Calu3 (cell line): ENCODE measurements at regions not wholly inside any gene's neighbourhood (a gene's known extent, or its start where the extent isn't known, plus 50 kb on each side); places are given as distances from the start of the nearest gene placed in this dataset.

ENCODE experiments used
- BruUV-seq: library from RNA; stranded (reverse); fragments of 400-500 nt; replicated peaks from 2 replicates; lab custom pipeline; 2021; lab: Mats Ljungman, UMichigan
- CTCF ChIA-PET: fragments of 300-600 bp; sonication (Branson Sonifier 250); formaldehyde crosslinking; loops from one replicate; lab custom pipeline; 2022; ENCODE audit warnings: antibody characterized with exemption; lab: Charles Lee
- DNase-seq: peaks from one replicate; pipeline ENCODE4 v3.0.0; 2022
- H3K27ac Mint-ChIP-seq: one replicate; pipeline ENCODE4 v1.8.0; 2022; ENCODE audit warnings: mixed read lengths; ENCODE audit not compliant: unreplicated experiment
- H3K27me3 Mint-ChIP-seq: one replicate; pipeline ENCODE4 v1.8.0; 2022; ENCODE audit warnings: mixed read lengths; ENCODE audit not compliant: unreplicated experiment
- H3K36me3 Mint-ChIP-seq: one replicate; pipeline ENCODE4 v1.8.0; 2022; ENCODE audit warnings: mild to moderate bottlenecking, moderate library complexity, mixed read lengths; ENCODE audit not compliant: insufficient read depth, unreplicated experiment
- H3K4me1 Mint-ChIP-seq: one replicate; pipeline ENCODE4 v1.8.0; 2022; ENCODE audit warnings: mild to moderate bottlenecking, low read depth, mixed read lengths; ENCODE audit not compliant: unreplicated experiment
- H3K4me3 Mint-ChIP-seq: one replicate; pipeline ENCODE4 v1.8.0; 2022; ENCODE audit warnings: mild to moderate bottlenecking, low read depth, moderate library complexity, mixed read lengths; ENCODE audit not compliant: unreplicated experiment
- H3K9me3 Mint-ChIP-seq: one replicate; pipeline ENCODE4 v1.8.0; 2022; ENCODE audit warnings: low read depth, mixed read lengths; ENCODE audit not compliant: unreplicated experiment
- CTCF ChIP-seq: fragments of 200-600 bp; IDR thresholded peaks from one replicate; pipeline ENCODE4 v1.8.0; 2022; ENCODE audit warnings: antibody characterized with exemption; ENCODE audit not compliant: unreplicated experiment
- intact Hi-C: fragments of 100-400 bp; cut with micrococcal nuclease; formaldehyde crosslinking; loops from one replicate; pipeline ENCODE4 v1.10.0; 2022; ENCODE audit not compliant: unreplicated experiment

- no peak overlapping the region for H3K4me3 Mint-ChIP-seq
- intact Hi-C loops = no loop called here
- no peak overlapping the region for H3K27ac Mint-ChIP-seq
- BruUV-seq = no TSS peak
- CTCF ChIA-PET = no interaction called here
- H3K27me3 Mint-ChIP-seq = no peaks in the 10 kb centered on the region
- no peak for TF ChIP-seq CTCF
- no peak for DNase-seq
- peaks cover 14% of the 10 kb centered on the region for H3K9me3 Mint-ChIP-seq
- no peaks in the 10 kb centered on the region for H3K4me1 Mint-ChIP-seq
- no peaks in the 10 kb centered on the region for H3K36me3 Mint-ChIP-seq
Observed at GRCh38 chr9:26053954-26054353, 375.7 kb upstream of the TUSC1 start.

DNA sequence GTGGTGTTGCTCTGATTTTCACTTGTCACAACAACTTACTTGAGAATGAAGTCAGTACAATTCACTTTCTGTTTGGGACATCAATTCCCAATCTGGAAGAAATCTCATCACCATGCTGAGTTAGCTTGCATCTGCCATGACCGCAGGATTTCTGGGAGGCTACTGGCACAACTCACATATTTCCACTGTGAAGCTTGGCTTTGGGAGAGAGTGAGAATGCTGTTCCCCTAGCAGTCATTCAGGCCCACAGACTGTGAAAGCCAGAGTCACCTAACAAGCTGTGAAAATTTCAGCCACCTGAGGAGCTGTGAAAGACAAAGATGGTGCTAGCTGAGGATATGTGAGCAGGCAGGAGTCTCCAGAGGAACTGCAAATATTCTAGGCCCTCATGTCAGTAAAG is 365.2 kb upstream of the TUSC1 start:
- peaks cover 10% of the 10 kb centered on the region for H3K9me3 Mint-ChIP-seq
- H3K27ac Mint-ChIP-seq = no peak overlapping the region
- no peak for DNase-seq
- H3K4me3 Mint-ChIP-seq = no peak overlapping the region
- CTCF ChIA-PET = no interaction called here
- intact Hi-C loops = no loop called here
- H3K4me1 Mint-ChIP-seq = no peaks in the 10 kb centered on the region
- no peaks in the 10 kb centered on the region for H3K36me3 Mint-ChIP-seq
- no peak for TF ChIP-seq CTCF
- BruUV-seq = no TSS peak
- H3K27me3 Mint-ChIP-seq = no peaks in the 10 kb centered on the region

DNA sequence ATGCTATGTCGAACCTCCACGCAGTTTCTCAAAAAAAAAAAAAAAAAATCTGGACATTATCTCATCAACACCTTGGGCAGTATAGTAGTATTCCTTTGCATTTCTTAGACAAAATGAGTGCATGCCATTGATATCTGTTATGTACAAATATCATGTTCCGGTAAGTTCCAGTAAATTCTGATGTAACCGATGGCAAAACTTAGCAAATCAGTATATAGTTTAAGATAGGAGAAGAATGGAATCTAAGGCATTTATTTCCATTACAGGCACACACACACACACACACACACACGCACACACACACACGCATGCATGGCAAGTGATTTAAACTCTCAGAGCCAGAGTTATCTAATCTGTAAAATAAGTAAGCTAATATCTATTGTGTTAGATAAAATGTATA is 356.5 kb upstream of the TUSC1 start:
- CTCF ChIA-PET = no interaction called here
- intact Hi-C loops = no loop called here
- no peaks in the 10 kb centered on the region for H3K36me3 Mint-ChIP-seq
- H3K9me3 Mint-ChIP-seq = peaks cover 11% of the 10 kb centered on the region
- no peaks in the 10 kb centered on the region for H3K4me1 Mint-ChIP-seq
- no peak for TF ChIP-seq CTCF
- DNase-seq = no peak
- no TSS peak for BruUV-seq
- H3K27ac Mint-ChIP-seq = no peak overlapping the region
- no peak overlapping the region for H3K4me3 Mint-ChIP-seq
- no peaks in the 10 kb centered on the region for H3K27me3 Mint-ChIP-seq

GRCh38 chr9:26033336-26033735 is 355.1 kb upstream of the TUSC1 start:
- intact Hi-C loops = no loop called here
- Mint-ChIP-seq H3K27ac (no peak overlapping the region), H3K9me3 (peaks cover 8% of the 10 kb centered on the region), H3K4me3 (no peak overlapping the region), H3K4me1 (no peaks in the 10 kb centered on the region), H3K36me3 (no peaks in the 10 kb centered on the region), H3K27me3 (no peaks in the 10 kb centered on the region)
- no peak for DNase-seq
- TF ChIP-seq CTCF = no peak
- BruUV-seq = no TSS peak
- CTCF ChIA-PET = no interaction called here
